ENCODE measurements at regions not wholly inside any gene's neighbourhood (a gene's known extent, or its start where the extent isn't known, plus 50 kb on each side); places are given as distances from the start of the nearest gene placed in this dataset.

DNA sequence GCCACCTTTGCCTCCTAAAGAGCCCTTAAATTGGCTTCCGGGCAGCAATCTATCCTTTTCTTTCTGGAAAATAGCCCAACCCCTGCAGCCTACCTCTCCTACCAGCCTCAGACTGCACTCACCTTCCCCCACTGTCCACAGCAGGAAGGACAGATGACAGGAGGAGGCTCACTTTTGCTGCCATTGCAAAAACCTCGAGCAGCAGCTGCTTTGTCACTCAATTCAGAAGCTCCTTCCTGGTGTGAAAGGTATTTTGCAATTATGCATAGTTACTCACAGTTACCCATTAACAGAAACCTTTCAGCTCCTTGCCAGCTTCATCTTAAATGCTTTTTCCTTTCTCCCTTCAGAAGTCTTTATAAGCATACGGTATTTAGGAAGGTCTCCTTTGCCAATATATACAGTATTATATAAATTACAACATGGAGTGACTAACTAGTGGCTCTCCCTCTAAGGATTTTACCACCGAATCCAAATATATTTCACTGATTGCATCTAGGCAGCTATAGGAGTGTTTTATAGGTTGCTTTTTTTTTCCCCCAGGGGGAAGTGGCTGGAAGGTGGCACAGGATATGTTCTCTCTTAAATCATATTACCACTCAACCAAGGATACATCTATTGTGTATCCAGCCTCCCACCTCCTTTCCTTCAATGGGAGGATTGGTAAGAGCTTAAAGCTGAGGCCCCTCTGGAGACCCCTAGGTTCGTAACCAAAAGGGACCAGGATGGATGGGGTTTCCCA, 142.1 kb upstream of the IPO9 start:
- DNase-seq (peak; percentile 35), ATAC-seq (peak; percentile 72 to 76)
- TF ChIP-seq POLR2A (IDR thresholded peaks at IDR 0.05) (no peak), CTCF (IDR thresholded peaks at IDR 0.05 in 4 of 5, conservative IDR thresholded peaks at IDR 0.05 in 1 of 5) (no peak)
- H3K4me3 ChIP-seq = no peak overlapping the region
- no peaks in the 10 kb centered on the region for H3K9me3 ChIP-seq
- in situ Hi-C loops (cut with MboI; ENCODE audit: low sequenced_read_pairs in 4 of 4) (no loop called here), intact Hi-C loops (cut with DNase I; ENCODE audit: low total_unique reads) (no loop called here)
- no peaks in the 10 kb centered on the region for H3K36me3 ChIP-seq
- no peak overlapping the region for H3K27ac ChIP-seq
- peaks cover 23 to 30% of the 10 kb centered on the region in 2 donors for H3K4me1 ChIP-seq
- H3K27me3 ChIP-seq = no peaks in the 10 kb centered on the region

DNA sequence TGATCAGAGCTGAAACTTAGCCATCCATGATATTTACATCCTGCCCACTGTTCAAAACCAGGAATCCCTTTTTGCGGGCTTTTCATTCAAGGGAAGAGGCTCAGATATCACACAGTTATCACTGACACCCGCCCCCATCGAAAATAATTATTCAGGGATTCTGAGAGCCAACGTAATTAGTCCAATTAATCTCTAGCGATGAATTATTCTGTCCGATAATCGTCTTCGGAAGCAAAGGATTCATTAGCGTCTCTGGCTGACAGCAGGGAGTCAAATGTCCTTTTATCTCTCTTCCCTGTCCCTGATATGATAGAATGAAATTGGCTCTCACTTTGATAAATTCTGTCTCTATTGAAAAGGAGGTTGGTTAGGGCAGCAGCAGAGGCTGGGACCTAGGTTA, 140.4 kb upstream of the IPO9 start:
- Histone ChIP-seq H3K36me3 (no peaks in the 10 kb centered on the region), H3K4me3 (no peak overlapping the region), H3K27me3 (no peaks in the 10 kb centered on the region), H3K27ac (no peak overlapping the region), H3K9me3 (no peaks in the 10 kb centered on the region), H3K4me1 (peaks cover 23 to 30% of the 10 kb centered on the region in 2 donors)
- TF ChIP-seq CTCF (IDR thresholded peaks at IDR 0.05 in 4 of 5, conservative IDR thresholded peaks at IDR 0.05 in 1 of 5) = no peak
- TF ChIP-seq POLR2A (IDR thresholded peaks at IDR 0.05) = no peak
- intact Hi-C loops (cut with DNase I; ENCODE audit: low total_unique reads) (no loop called here), in situ Hi-C loops (cut with MboI; ENCODE audit: low sequenced_read_pairs in 4 of 4) (no loop called here)
- no peak for DNase-seq
- ATAC-seq = no peak

DNA sequence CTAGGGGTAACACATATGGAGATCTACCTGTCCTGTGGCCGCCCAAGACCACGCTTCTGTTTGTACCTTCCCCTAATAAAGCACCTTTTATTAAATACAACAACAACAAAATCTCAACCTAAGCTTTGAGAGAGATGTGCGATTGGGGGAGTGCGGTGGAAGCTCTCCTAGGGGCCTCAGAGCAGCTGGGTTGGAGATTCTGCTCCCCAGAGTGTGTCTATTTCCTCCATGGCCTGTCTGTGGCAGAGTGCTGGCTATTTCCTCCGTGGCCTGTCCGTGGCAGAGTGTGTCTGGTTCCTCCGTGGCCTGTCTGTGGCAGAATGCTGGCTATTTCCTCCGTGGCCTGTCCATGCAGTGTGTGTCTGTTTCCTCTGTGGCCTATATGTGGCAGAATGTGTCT, 139.3 kb upstream of the IPO9 start:
- no peak for DNase-seq

GRCh38 chr1:201690528-201690927, 138.4 kb upstream of the IPO9 start:
- Histone ChIP-seq H3K4me3 (no peak overlapping the region), H3K27ac (no peak overlapping the region), H3K27me3 (no peaks in the 10 kb centered on the region), H3K9me3 (no peaks in the 10 kb centered on the region), H3K4me1 (peaks cover 31 to 33% of the 10 kb centered on the region in 2 donors), H3K36me3 (no peaks in the 10 kb centered on the region)
- TF ChIP-seq CTCF (IDR thresholded peaks at IDR 0.05 in 4 of 5, conservative IDR thresholded peaks at IDR 0.05 in 1 of 5) (no peak), POLR2A (IDR thresholded peaks at IDR 0.05) (no peak)
- in situ Hi-C loops (cut with MboI; ENCODE audit: low sequenced_read_pairs in 4 of 4) (no loop called here), intact Hi-C loops (cut with DNase I; ENCODE audit: low total_unique reads) (no loop called here)
- DNase-seq (no peak), ATAC-seq (no peak)

More for the DNA sequence above, 139.3 kb upstream of the IPO9 start:
- TF ChIP-seq POLR2A (IDR thresholded peaks at IDR 0.05) (no peak), CTCF (IDR thresholded peaks at IDR 0.05 in 4 of 5, conservative IDR thresholded peaks at IDR 0.05 in 1 of 5) (no peak)
- intact Hi-C loops (cut with DNase I; ENCODE audit: low total_unique reads) (no loop called here), in situ Hi-C loops (cut with MboI; ENCODE audit: low sequenced_read_pairs in 4 of 4) (no loop called here)
- Histone ChIP-seq H3K9me3 (no peaks in the 10 kb centered on the region), H3K27ac (no peak overlapping the region), H3K27me3 (no peaks in the 10 kb centered on the region), H3K36me3 (no peaks in the 10 kb centered on the region), H3K4me1 (peaks cover 30 to 35% of the 10 kb centered on the region in 2 donors), H3K4me3 (no peak overlapping the region)
- no peak for ATAC-seq
